ENCODE measurements at regions not wholly inside any gene's neighbourhood (a gene's known extent, or its start where the extent isn't known, plus 50 kb on each side); places are given as distances from the start of the nearest gene placed in this dataset.

GRCh38 chr2:217162533-217162932, 302.7 kb upstream of the TNP1 start:
- no peak for TF ChIP-seq EZH2phosphoT487 (IDR thresholded peaks at IDR 0.05; ENCODE audit: low read depth, severe bottlenecking, unreplicated experiment)
- TF ChIP-seq CTCF (IDR thresholded peaks at IDR 0.05; ENCODE audit: poor library complexity): no peak
